ENCODE measurements at regions not wholly inside any gene's neighbourhood (a gene's known extent, or its start where the extent isn't known, plus 50 kb on each side); places are given as distances from the start of the nearest gene placed in this dataset.

DNA sequence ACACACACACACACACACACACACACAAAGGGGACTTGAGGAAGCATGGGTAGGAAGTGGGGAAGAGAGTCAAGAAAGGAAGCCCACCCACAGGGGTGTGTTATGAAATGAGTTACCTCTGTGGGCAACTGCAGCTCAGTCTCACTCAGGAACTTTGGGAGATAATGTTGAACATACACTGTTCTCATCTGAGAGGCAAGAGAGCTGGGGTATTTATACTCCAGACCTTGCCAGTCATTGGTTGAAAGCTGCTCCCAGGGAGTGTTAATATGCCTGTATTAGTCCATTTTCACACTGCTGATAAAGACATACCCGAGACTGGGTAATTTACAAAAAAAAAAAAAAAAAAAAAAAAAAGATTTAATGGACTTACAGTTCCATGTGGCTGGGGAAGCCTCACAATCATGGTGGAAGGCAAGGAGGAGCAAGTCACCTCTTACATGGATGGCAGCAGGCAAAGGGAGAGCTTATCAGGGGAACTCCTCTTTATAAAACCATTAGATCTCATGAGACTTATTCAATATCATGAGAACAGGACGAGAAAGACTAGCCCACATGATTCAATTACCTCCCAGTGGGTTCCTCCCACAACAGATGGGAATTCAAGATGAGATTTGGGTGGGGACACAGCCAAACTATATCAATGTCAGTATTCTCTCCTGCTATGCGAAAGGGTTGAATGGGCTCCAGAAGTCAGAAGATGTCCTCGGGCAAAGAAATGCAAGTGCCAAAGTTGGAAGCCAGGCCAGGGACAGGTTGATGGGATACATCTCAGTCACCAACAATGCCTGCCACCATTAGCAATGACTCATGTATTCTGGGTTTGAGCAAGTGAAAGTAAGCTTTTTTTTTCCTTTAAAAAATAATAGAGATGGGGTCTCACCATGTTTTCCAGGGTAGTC, 270.5 kb downstream of the MRTFB start:
- H3K4me3 ChIP-seq (ENCODE audit: insufficient read length, low read depth), result no peak overlapping the region
- H3K9ac ChIP-seq (ENCODE audit: insufficient read length, low read depth), result no peak overlapping the region
- no peaks in the 10 kb centered on the region for H3K36me3 ChIP-seq (ENCODE audit: insufficient read depth, insufficient read length, low read length)
- no peaks in the 10 kb centered on the region for H3K27me3 ChIP-seq (ENCODE audit: insufficient read depth, insufficient read length)
- H3K4me1 ChIP-seq (ENCODE audit: insufficient read depth, insufficient read length), result no peaks in the 10 kb centered on the region
- TF ChIP-seq SUZ12 (IDR thresholded peaks at IDR 0.05; ENCODE audit: extremely low read depth, insufficient read depth, insufficient read length), result no peak
- no peak for TF ChIP-seq YY1 (IDR thresholded peaks at IDR 0.05; ENCODE audit: insufficient read depth, insufficient read length)
- no peak for TF ChIP-seq ZNF274 (IDR thresholded peaks at IDR 0.05; ENCODE audit: low read depth, low read length)
- no peaks in the 10 kb centered on the region; the same call in 1 of the 2 replicates for H3K9me3 ChIP-seq (ENCODE audit: insufficient read depth, low read length)
- no peak for DNase-seq (ENCODE audit: low read depth, low spot score)

- DNase-seq (ENCODE audit: low read depth, low spot score), result no peak
- TF ChIP-seq SUZ12 (IDR thresholded peaks at IDR 0.05; ENCODE audit: extremely low read depth, insufficient read depth, insufficient read length), result no peak
- no peak for TF ChIP-seq ZNF274 (IDR thresholded peaks at IDR 0.05; ENCODE audit: low read depth, low read length)
- TF ChIP-seq YY1 (IDR thresholded peaks at IDR 0.05; ENCODE audit: insufficient read depth, insufficient read length), result no peak
- no peaks in the 10 kb centered on the region for H3K27me3 ChIP-seq (ENCODE audit: insufficient read depth, insufficient read length)
- no peaks in the 10 kb centered on the region for H3K4me1 ChIP-seq (ENCODE audit: insufficient read depth, insufficient read length)
- H3K4me3 ChIP-seq (ENCODE audit: insufficient read length, low read depth), result no peak overlapping the region
- H3K9ac ChIP-seq (ENCODE audit: insufficient read length, low read depth), result no peak overlapping the region
- peaks cover 6% of the 10 kb centered on the region; the same call in 1 of the 2 replicates for H3K9me3 ChIP-seq (ENCODE audit: insufficient read depth, low read length)
- no peaks in the 10 kb centered on the region for H3K36me3 ChIP-seq (ENCODE audit: insufficient read depth, insufficient read length, low read length)
These were observed 268.6 kb downstream of the MRTFB start for GRCh38 chr16:14339694-14340093.

GRCh38 chr16:14338969-14339368, 267.9 kb downstream of the MRTFB start:
- Histone ChIP-seq H3K4me3 (ENCODE audit: insufficient read length, low read depth) (no peak overlapping the region), H3K27me3 (ENCODE audit: insufficient read depth, insufficient read length) (no peaks in the 10 kb centered on the region), H3K9ac (ENCODE audit: insufficient read length, low read depth) (no peak overlapping the region), H3K36me3 (ENCODE audit: insufficient read depth, insufficient read length, low read length) (no peaks in the 10 kb centered on the region), H3K9me3 (ENCODE audit: insufficient read depth, low read length) (peaks cover 6% of the 10 kb centered on the region; the same call in 1 of the 2 replicates), H3K4me1 (ENCODE audit: insufficient read depth, insufficient read length) (no peaks in the 10 kb centered on the region)
- DNase-seq (ENCODE audit: low read depth, low spot score), result no peak
- TF ChIP-seq YY1 (IDR thresholded peaks at IDR 0.05; ENCODE audit: insufficient read depth, insufficient read length) (no peak), ZNF274 (IDR thresholded peaks at IDR 0.05; ENCODE audit: low read depth, low read length) (no peak), SUZ12 (IDR thresholded peaks at IDR 0.05; ENCODE audit: extremely low read depth, insufficient read depth, insufficient read length) (no peak)

GRCh38 chr16:14338236-14338635, 267.1 kb downstream of the MRTFB start:
- Histone ChIP-seq H3K4me1 (ENCODE audit: insufficient read depth, insufficient read length) (no peaks in the 10 kb centered on the region), H3K27me3 (ENCODE audit: insufficient read depth, insufficient read length) (no peaks in the 10 kb centered on the region), H3K9ac (ENCODE audit: insufficient read length, low read depth) (no peak overlapping the region), H3K9me3 (ENCODE audit: insufficient read depth, low read length) (peaks cover 6% of the 10 kb centered on the region; the same call in 1 of the 2 replicates), H3K4me3 (ENCODE audit: insufficient read length, low read depth) (no peak overlapping the region), H3K36me3 (ENCODE audit: insufficient read depth, insufficient read length, low read length) (no peaks in the 10 kb centered on the region)
- no peak for DNase-seq (ENCODE audit: low read depth, low spot score)
- no peak for TF ChIP-seq YY1 (IDR thresholded peaks at IDR 0.05; ENCODE audit: insufficient read depth, insufficient read length)
- TF ChIP-seq SUZ12 (IDR thresholded peaks at IDR 0.05; ENCODE audit: extremely low read depth, insufficient read depth, insufficient read length), result no peak
- no peak for TF ChIP-seq ZNF274 (IDR thresholded peaks at IDR 0.05; ENCODE audit: low read depth, low read length)

DNA sequence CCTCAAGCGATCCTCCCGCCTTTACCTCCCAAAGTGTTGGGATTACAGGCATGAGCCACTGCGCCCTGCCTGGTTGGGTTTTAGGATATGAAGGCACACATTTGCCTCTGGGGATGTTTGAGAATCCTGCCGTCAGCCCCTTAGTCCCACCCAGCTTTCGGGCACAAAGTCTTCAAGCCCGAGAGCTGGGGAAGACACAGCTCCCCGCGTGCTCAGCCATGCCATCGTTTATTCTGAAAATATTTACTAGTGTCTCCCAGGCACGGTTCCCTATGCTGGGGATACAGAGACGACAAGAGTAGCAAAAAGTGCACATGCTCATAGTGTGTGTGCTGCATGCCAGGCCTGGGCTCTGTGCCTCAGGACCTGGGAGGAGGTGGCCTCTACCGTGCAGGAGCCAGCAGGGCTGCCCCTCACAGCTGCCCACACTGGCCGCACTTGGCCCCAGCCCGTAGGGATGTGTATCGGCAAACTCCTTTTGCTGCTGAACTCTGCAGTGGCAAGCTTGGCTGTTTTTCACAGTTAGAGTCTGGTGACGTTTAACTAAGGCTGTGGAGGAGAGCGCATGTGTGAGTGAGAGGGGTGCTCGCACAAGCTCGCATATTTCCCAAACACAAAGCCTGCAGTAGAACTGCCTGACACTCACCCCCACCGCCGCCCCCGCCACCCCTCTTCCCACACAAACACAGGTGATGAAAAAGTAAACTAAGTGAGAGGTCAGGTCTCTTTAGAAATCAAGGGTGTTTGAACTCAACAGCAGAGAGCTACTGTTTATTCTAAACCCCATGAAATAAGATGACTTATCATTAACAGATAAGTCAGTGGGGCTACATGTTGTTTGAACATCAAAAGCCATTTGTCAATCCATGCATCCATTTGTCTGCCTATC, 266.4 kb downstream of the MRTFB start:
- no peak for TF ChIP-seq SUZ12 (IDR thresholded peaks at IDR 0.05; ENCODE audit: extremely low read depth, insufficient read depth, insufficient read length)
- no peak for TF ChIP-seq ZNF274 (IDR thresholded peaks at IDR 0.05; ENCODE audit: low read depth, low read length)
- no peak for TF ChIP-seq YY1 (IDR thresholded peaks at IDR 0.05; ENCODE audit: insufficient read depth, insufficient read length)
- Histone ChIP-seq H3K27me3 (ENCODE audit: insufficient read depth, insufficient read length) (no peaks in the 10 kb centered on the region), H3K36me3 (ENCODE audit: insufficient read depth, insufficient read length, low read length) (no peaks in the 10 kb centered on the region), H3K4me1 (ENCODE audit: insufficient read depth, insufficient read length) (no peaks in the 10 kb centered on the region), H3K9me3 (ENCODE audit: insufficient read depth, low read length) (peaks cover 6% of the 10 kb centered on the region; the same call in 1 of the 2 replicates), H3K9ac (ENCODE audit: insufficient read length, low read depth) (no peak overlapping the region), H3K4me3 (ENCODE audit: insufficient read length, low read depth) (no peak overlapping the region)
- no peak for DNase-seq (ENCODE audit: low read depth, low spot score)

DNA sequence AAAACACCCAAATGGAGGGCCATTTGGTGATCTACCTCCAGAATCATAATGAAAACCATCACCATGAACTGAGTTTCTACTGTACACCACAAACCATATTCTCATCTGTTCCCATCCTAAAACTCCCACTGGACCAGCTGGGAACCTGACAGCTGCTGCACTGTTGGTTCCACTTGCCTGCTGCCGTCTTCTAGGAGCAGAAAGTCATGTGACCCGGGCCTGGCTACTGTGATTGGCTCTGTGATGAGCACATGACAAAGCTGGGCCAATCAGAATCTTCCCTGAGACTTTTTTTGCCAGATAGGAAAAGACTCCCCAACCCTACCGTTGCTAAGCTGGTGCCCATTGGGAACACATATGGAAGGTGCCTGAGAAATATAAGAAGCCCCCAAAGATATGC, 264.2 kb downstream of the MRTFB start:
- no peak for DNase-seq (ENCODE audit: low read depth, low spot score)
- Histone ChIP-seq H3K4me3 (ENCODE audit: insufficient read length, low read depth) (no peak overlapping the region), H3K36me3 (ENCODE audit: insufficient read depth, insufficient read length, low read length) (no peaks in the 10 kb centered on the region), H3K9me3 (ENCODE audit: insufficient read depth, low read length) (0 out of 2 replicates have a peak, but pooled peaks cover 6% of the 10 kb centered on the region), H3K27me3 (ENCODE audit: insufficient read depth, insufficient read length) (no peaks in the 10 kb centered on the region), H3K9ac (ENCODE audit: insufficient read length, low read depth) (no peak overlapping the region), H3K4me1 (ENCODE audit: insufficient read depth, insufficient read length) (no peaks in the 10 kb centered on the region)
- no peak for TF ChIP-seq ZNF274 (IDR thresholded peaks at IDR 0.05; ENCODE audit: low read depth, low read length)
- TF ChIP-seq SUZ12 (IDR thresholded peaks at IDR 0.05; ENCODE audit: extremely low read depth, insufficient read depth, insufficient read length), result no peak
- no peak for TF ChIP-seq YY1 (IDR thresholded peaks at IDR 0.05; ENCODE audit: insufficient read depth, insufficient read length)

Data from NT2/D1 (cell line).